ENCODE measurements at regions not wholly inside any gene's neighbourhood (a gene's known extent, or its start where the extent isn't known, plus 50 kb on each side); places are given as distances from the start of the nearest gene placed in this dataset.

GRCh38 chr5:98517560-98518366 lies 255.7 kb upstream of the RGMB start:
- no peaks in the 10 kb centered on the region for H4K20me1 ChIP-seq (ENCODE audit: insufficient read depth)
- H3K9me2 ChIP-seq (ENCODE audit: insufficient read depth), result no peaks in the 10 kb centered on the region
- DNase-seq, result peak; percentile 5
- TF ChIP-seq EZH2 (IDR thresholded peaks at IDR 0.05; ENCODE audit: insufficient read depth, poor library complexity, severe bottlenecking), result no peak
- TF ChIP-seq EZH2phosphoT487 (IDR thresholded peaks at IDR 0.05; ENCODE audit: insufficient read depth, low read depth), result no peak
- no peaks in the 10 kb centered on the region for H3K36me3 ChIP-seq (ENCODE audit: low read depth)
- no peak overlapping the region; the same call in 1 of the 2 replicates for H2AFZ ChIP-seq
- H3K4me3 ChIP-seq, result no peak overlapping the region
- H3K9ac ChIP-seq, result no peak overlapping the region
- no peak overlapping the region for H3K27ac ChIP-seq
- 66 to 68% methylated on average over 4 of the region's 4 CpGs for WGBS, 2 experiments (ENCODE audit: low coverage in 1 of 2, low lambda C conversion rate in 2 of 2, missing lambda C conversion rate in 2 of 2)
- H3K27me3 ChIP-seq (replicated peaks; ENCODE audit: insufficient read depth), result no peaks in the 10 kb centered on the region
- in situ Hi-C loops (cut with MboI), result no loop called here
- H3K4me1 ChIP-seq (ENCODE audit: insufficient read depth), result peaks cover 5% of the 10 kb centered on the region; the same call in 1 of the 2 replicates
- H3K4me2 ChIP-seq (ENCODE audit: unreplicated experiment), result no peak overlapping the region
- no peaks in the 10 kb centered on the region for H3K9me3 ChIP-seq (ENCODE audit: low read depth)
- no peaks in the 10 kb centered on the region for H3K79me2 ChIP-seq (ENCODE audit: insufficient read depth)
- H3F3A ChIP-seq (ENCODE audit: insufficient read depth), result no peaks in the 10 kb centered on the region

GRCh38 chr5:98518754-98519153 lies 254.7 kb upstream of the RGMB start:
- Histone ChIP-seq H3K27me3 (replicated peaks; ENCODE audit: insufficient read depth) (no peaks in the 10 kb centered on the region), H3K9me3 (ENCODE audit: low read depth) (no peaks in the 10 kb centered on the region), H3K4me1 (ENCODE audit: insufficient read depth) (peaks cover 5% of the 10 kb centered on the region; the same call in 1 of the 2 replicates), H3K79me2 (ENCODE audit: insufficient read depth) (no peaks in the 10 kb centered on the region), H3F3A (ENCODE audit: insufficient read depth) (no peaks in the 10 kb centered on the region), H3K9ac (no peak overlapping the region), H3K36me3 (ENCODE audit: low read depth) (no peaks in the 10 kb centered on the region), H3K4me2 (ENCODE audit: unreplicated experiment) (no peak overlapping the region), H3K9me2 (ENCODE audit: insufficient read depth) (no peaks in the 10 kb centered on the region), H4K20me1 (ENCODE audit: insufficient read depth) (no peaks in the 10 kb centered on the region), H2AFZ (no peak overlapping the region), H3K4me3 (no peak overlapping the region), H3K27ac (no peak overlapping the region)
- TF ChIP-seq EZH2 (IDR thresholded peaks at IDR 0.05; ENCODE audit: insufficient read depth, poor library complexity, severe bottlenecking) (no peak), EZH2phosphoT487 (IDR thresholded peaks at IDR 0.05; ENCODE audit: insufficient read depth, low read depth) (no peak)
- DNase-seq, result no peak
- WGBS, 2 experiments (ENCODE audit: low coverage in 1 of 2, low lambda C conversion rate in 2 of 2, missing lambda C conversion rate in 2 of 2), result 5 to 9% methylated on average over 1 of the region's 1 CpG
- in situ Hi-C loops (cut with MboI), result no loop called here

GRCh38 chr5:98519571-98519970 lies 253.9 kb upstream of the RGMB start:
- no peaks in the 10 kb centered on the region for H3K27me3 ChIP-seq (replicated peaks; ENCODE audit: insufficient read depth)
- TF ChIP-seq EZH2 (IDR thresholded peaks at IDR 0.05; ENCODE audit: insufficient read depth, poor library complexity, severe bottlenecking) (no peak), EZH2phosphoT487 (IDR thresholded peaks at IDR 0.05; ENCODE audit: insufficient read depth, low read depth) (no peak)
- 93 to 96% methylated on average over 4 of the region's 4 CpGs for WGBS, 2 experiments (ENCODE audit: low coverage in 1 of 2, low lambda C conversion rate in 2 of 2, missing lambda C conversion rate in 2 of 2)
- H3K79me2 ChIP-seq (ENCODE audit: insufficient read depth), result no peaks in the 10 kb centered on the region
- H3K9ac ChIP-seq, result no peak overlapping the region
- in situ Hi-C loops (cut with MboI), result no loop called here
- H3K4me2 ChIP-seq (ENCODE audit: unreplicated experiment), result no peak overlapping the region
- no peak overlapping the region for H3K27ac ChIP-seq
- no peak overlapping the region for H3K4me3 ChIP-seq
- no peaks in the 10 kb centered on the region for H3K9me3 ChIP-seq (ENCODE audit: low read depth)
- no peaks in the 10 kb centered on the region for H3K36me3 ChIP-seq (ENCODE audit: low read depth)
- H3F3A ChIP-seq (ENCODE audit: insufficient read depth), result no peaks in the 10 kb centered on the region
- no peaks in the 10 kb centered on the region for H3K9me2 ChIP-seq (ENCODE audit: insufficient read depth)
- H2AFZ ChIP-seq, result no peak overlapping the region
- no peaks in the 10 kb centered on the region for H4K20me1 ChIP-seq (ENCODE audit: insufficient read depth)
- no peak for DNase-seq
- no peaks in the 10 kb centered on the region for H3K4me1 ChIP-seq (ENCODE audit: insufficient read depth)

- no peak overlapping the region for H3K4me2 ChIP-seq (ENCODE audit: unreplicated experiment)
- 92 to 93% methylated on average over 3 of the region's 3 CpGs for WGBS, 2 experiments (ENCODE audit: low coverage in 1 of 2, low lambda C conversion rate in 2 of 2, missing lambda C conversion rate in 2 of 2)
- H3F3A ChIP-seq (ENCODE audit: insufficient read depth), result no peaks in the 10 kb centered on the region
- no peak overlapping the region for H3K4me3 ChIP-seq
- no peak overlapping the region for H3K9ac ChIP-seq
- no peak overlapping the region for H2AFZ ChIP-seq
- no peaks in the 10 kb centered on the region for H3K9me3 ChIP-seq (ENCODE audit: low read depth)
- H3K4me1 ChIP-seq (ENCODE audit: insufficient read depth), result no peaks in the 10 kb centered on the region
- H3K27me3 ChIP-seq (replicated peaks; ENCODE audit: insufficient read depth), result no peaks in the 10 kb centered on the region
- no peaks in the 10 kb centered on the region for H3K36me3 ChIP-seq (ENCODE audit: low read depth)
- DNase-seq, result no peak
- TF ChIP-seq EZH2phosphoT487 (IDR thresholded peaks at IDR 0.05; ENCODE audit: insufficient read depth, low read depth), result no peak
- TF ChIP-seq EZH2 (IDR thresholded peaks at IDR 0.05; ENCODE audit: insufficient read depth, poor library complexity, severe bottlenecking), result no peak
- H3K9me2 ChIP-seq (ENCODE audit: insufficient read depth), result no peaks in the 10 kb centered on the region
- in situ Hi-C loops (cut with MboI), result no loop called here
- H3K27ac ChIP-seq, result no peak overlapping the region
- no peaks in the 10 kb centered on the region for H3K79me2 ChIP-seq (ENCODE audit: insufficient read depth)
- H4K20me1 ChIP-seq (ENCODE audit: insufficient read depth), result no peaks in the 10 kb centered on the region
These were observed 251.6 kb upstream of the RGMB start for GRCh38 chr5:98521821-98522220.

Measured in GM23248 (cell line).